Mucosa of rectum (tissue), 2 donors: ENCODE measurements at regions not wholly inside any gene's neighbourhood (a gene's known extent, or its start where the extent isn't known, plus 50 kb on each side); places are given as distances from the start of the nearest gene placed in this dataset.

Experiments
- H3K27ac ChIP-seq, 2 donors: one replicate each; pipeline ENCODE4 v1.7.0; 2013; ENCODE audit warnings: inconsistent platforms in 2 of 2, low read depth in 2 of 2, low read length in 2 of 2
- H3K27me3 ChIP-seq, 2 donors: one replicate each; pipeline ENCODE4 v1.7.0; 2013; ENCODE audit warnings: low read length in 2 of 2; ENCODE audit not compliant: control insufficient read depth in 2 of 2, insufficient read depth in 2 of 2
- H3K36me3 ChIP-seq, 2 donors: one replicate each; pipeline ENCODE4 v1.7.0; 2013; ENCODE audit warnings: low read length in 2 of 2; ENCODE audit not compliant: control insufficient read depth in 2 of 2, insufficient read depth in 2 of 2
- H3K4me1 ChIP-seq, 2 donors: one replicate each; pipeline ENCODE4 v1.7.0; 2013; ENCODE audit warnings: low read length in 2 of 2, mild to moderate bottlenecking in 1 of 2; ENCODE audit not compliant: control insufficient read depth in 2 of 2, insufficient read depth in 2 of 2
- H3K4me3 ChIP-seq, 2 donors: one replicate each; pipeline ENCODE4 v1.7.0; 2013; ENCODE audit warnings: low read length in 2 of 2
- H3K9ac ChIP-seq, 2 donors: one replicate each; pipeline ENCODE4 v1.7.0; 2013; ENCODE audit warnings: low read length in 2 of 2, low read depth in 1 of 2, mild to moderate bottlenecking in 1 of 2
- H3K9me3 ChIP-seq, 2 donors: one replicate each; pipeline ENCODE4 v1.7.0; 2013; ENCODE audit warnings: low read length in 2 of 2; ENCODE audit not compliant: control insufficient read depth in 2 of 2
- donor health status: healthy.
- donor health status: Normal muscosa, but diverticular disease.

DNA sequence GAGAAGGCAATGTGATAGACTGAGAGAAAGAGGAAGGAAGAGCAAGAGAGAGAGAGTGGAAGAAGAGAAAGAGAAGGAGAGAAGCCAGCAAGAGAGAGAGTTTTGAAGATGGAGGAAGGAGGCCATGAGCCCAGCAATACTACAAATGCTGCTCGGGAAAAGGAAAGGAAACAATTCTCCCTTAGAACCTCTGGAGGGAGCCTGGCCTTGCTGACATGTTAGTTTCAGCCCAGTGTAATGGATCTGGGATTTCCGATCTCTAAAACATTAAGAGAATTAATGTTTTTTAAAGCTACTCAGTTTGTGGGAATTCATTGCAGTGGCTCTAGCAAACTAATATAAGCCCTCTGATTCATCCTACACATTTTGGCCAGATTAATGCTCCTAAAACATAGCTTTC, 206.8 kb upstream of the MTPN start:
- H3K27ac ChIP-seq: no peak overlapping the region
- no peaks in the 10 kb centered on the region for H3K4me1 ChIP-seq
- peaks cover 0 to 1% of the 10 kb centered on the region in 2 donors for H3K9me3 ChIP-seq
- H3K9ac ChIP-seq: no peak overlapping the region
- no peak overlapping the region for H3K4me3 ChIP-seq
- no peaks in the 10 kb centered on the region for H3K27me3 ChIP-seq
- H3K36me3 ChIP-seq: no peaks in the 10 kb centered on the region

DNA sequence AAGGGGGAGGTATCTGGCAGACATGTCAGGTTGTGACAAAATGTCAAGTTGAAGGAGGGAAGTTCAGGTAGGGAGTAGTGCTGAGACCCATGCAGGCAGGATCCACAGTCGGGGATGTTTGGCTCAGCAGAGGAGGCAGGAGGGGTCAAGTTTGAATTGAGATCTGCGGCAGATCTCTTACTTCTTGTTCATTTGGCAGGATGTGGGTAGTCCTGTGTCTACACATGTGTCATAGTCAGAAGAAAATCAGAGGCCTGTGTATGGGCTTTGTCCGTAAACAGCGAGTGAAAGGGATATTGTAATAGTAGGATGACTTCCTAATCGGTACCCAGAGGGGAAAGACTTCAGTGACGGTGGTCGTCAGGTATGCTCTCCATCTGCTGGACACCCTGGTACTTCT, 203.8 kb upstream of the MTPN start:
- Histone ChIP-seq H3K36me3 (no peaks in the 10 kb centered on the region), H3K9ac (no peak overlapping the region), H3K4me1 (no peaks in the 10 kb centered on the region), H3K27me3 (no peaks in the 10 kb centered on the region), H3K27ac (no peak overlapping the region), H3K9me3 (no peaks in the 10 kb centered on the region), H3K4me3 (no peak overlapping the region)

DNA sequence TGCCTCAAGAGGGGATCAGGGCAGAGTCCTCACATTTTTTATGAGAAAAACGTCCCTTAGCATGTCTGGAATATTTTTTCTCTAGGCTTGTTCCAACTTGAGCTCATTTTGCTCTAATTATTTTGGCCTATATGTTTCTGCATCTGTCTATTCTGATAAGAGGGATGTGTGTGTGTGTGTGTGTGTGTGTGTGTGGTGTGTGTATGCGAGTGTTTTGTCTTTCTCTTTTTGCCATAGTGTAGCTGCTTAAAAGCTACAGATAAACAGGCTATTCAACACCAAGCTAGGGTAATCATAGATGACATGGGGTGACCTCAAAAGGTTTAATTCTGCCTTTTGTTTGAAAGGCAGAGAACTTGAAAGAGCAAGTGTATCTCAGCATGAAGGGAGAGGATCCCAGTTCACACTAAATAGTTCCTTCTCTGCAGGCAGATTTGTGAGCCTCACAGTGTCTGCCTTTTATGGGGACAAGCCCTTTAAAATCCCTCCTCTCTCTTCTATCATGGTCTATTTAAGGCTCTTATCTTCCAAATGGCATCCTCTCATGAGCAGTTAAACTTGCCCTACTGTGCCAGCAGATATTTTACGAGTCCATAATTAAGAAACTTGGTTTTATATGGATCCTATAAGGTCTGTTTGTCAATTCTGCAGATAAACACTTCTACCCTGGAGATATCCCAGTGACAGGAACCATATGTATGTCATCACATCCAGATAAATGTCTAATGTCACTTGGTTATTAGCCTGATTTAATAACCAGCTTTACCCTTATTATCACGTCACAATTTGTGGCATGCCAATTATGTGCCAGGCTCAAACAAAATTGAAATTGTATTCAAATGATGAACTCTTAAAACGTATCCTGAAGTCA, 202.9 kb upstream of the MTPN start:
- Histone ChIP-seq H3K27me3 (no peaks in the 10 kb centered on the region), H3K36me3 (no peaks in the 10 kb centered on the region), H3K27ac (no peak overlapping the region), H3K9ac (no peak overlapping the region), H3K9me3 (no peaks in the 10 kb centered on the region), H3K4me1 (no peaks in the 10 kb centered on the region), H3K4me3 (no peak overlapping the region)

DNA sequence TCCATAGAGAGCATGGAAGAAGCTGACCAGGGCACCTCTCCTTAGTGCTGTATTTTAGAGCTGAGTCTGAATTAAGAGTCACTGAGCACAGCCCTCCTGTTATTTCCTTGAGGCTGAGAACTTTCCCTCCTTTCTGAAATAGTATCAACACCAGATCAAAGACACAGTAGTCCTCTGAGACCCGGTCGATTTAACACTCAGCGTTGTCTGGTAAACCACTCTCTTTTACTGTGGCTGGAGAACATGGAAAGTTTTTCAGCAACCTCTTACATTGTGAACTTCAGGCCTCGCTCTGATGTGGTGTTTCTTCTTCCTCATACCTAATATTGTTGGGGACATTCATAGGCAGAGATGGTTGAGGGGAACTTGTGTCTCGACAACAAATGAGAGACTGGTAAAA, 202.0 kb upstream of the MTPN start:
- no peaks in the 10 kb centered on the region for H3K9me3 ChIP-seq
- no peak overlapping the region for H3K27ac ChIP-seq
- H3K4me3 ChIP-seq: no peak overlapping the region
- H3K27me3 ChIP-seq: no peaks in the 10 kb centered on the region
- no peaks in the 10 kb centered on the region for H3K36me3 ChIP-seq
- no peak overlapping the region for H3K9ac ChIP-seq
- no peaks in the 10 kb centered on the region for H3K4me1 ChIP-seq

DNA sequence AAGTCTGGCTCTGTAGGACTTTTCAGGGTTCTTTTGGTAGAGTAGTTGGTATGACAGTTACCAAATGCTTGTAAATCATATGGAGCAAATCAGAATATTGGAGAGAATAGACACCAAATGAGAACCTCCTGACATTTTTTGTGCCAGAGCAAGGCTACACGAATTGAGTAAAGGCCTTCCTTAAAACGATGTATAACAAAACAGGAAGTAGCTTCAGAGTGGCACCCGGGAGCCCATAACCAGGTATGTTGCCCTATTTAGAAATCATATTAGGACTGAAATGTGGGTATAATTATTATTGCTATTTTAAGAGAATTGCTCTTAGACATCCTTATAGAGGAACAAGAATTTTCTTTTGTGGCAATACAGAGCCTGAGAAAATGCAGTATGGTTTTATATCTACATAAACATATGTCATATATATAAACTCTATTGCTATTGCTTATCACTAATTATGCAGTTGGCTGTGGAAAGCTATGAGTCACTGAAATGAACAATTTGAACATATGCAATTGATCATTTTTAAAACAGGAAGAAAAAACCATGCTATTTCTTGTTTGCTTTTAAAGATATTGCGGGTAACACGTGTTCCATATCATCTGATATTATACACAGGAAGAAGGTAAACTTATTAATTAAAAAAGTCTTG, 197.4 kb upstream of the MTPN start:
- Histone ChIP-seq H3K4me1 (no peaks in the 10 kb centered on the region), H3K36me3 (no peaks in the 10 kb centered on the region), H3K9ac (no peak overlapping the region), H3K27ac (no peak overlapping the region), H3K9me3 (no peaks in the 10 kb centered on the region), H3K27me3 (no peaks in the 10 kb centered on the region), H3K4me3 (no peak overlapping the region)

DNA sequence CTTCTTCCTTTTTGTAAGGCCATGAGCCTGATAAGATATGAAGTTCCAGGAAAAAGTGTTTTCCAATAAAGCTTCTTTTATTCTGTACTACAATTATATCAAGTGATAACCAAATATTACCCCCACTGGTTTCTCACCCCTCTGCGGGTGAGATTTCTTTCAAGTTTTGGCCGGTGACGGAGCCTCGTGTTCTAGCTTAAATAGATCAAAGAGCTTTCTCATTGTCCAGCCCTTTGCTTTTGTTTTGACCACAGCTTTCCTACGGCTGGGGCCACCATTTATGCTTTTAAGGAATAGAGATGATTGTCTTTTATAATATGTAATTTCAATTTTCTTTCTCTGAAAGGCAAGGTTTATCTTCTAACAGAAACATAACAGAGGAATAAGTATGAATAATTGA, 196.7 kb upstream of the MTPN start:
- Histone ChIP-seq H3K4me3 (no peak overlapping the region), H3K27me3 (no peaks in the 10 kb centered on the region), H3K27ac (no peak overlapping the region)

DNA sequence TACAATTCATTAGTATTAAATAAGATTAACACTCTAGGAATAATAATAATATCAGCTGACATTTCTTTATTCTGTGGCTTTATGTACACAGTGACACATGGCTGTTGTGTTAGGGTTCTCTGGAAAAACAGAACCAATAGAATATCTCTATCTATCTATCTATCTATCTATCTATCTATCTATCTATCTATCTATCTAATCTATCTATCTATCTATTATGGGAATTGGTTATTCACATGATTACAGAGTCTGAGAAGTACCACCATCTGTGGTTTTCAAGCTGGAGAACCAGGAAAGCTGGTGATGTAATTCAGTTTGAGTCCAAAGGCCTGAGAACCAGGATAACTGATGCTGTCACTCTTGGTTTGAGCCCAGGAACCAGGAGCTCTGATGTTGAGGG, 194.1 kb upstream of the MTPN start:
- H3K4me3 ChIP-seq: no peak overlapping the region
- no peaks in the 10 kb centered on the region for H3K27me3 ChIP-seq
- no peaks in the 10 kb centered on the region for H3K36me3 ChIP-seq
- no peaks in the 10 kb centered on the region for H3K4me1 ChIP-seq
- no peaks in the 10 kb centered on the region for H3K9me3 ChIP-seq
- H3K9ac ChIP-seq: no peak overlapping the region
- no peak overlapping the region for H3K27ac ChIP-seq

More for the DNA sequence above, 196.7 kb upstream of the MTPN start:
- H3K9ac ChIP-seq: no peak overlapping the region
- H3K4me1 ChIP-seq: no peaks in the 10 kb centered on the region
- no peaks in the 10 kb centered on the region for H3K36me3 ChIP-seq
- H3K9me3 ChIP-seq: no peaks in the 10 kb centered on the region

DNA sequence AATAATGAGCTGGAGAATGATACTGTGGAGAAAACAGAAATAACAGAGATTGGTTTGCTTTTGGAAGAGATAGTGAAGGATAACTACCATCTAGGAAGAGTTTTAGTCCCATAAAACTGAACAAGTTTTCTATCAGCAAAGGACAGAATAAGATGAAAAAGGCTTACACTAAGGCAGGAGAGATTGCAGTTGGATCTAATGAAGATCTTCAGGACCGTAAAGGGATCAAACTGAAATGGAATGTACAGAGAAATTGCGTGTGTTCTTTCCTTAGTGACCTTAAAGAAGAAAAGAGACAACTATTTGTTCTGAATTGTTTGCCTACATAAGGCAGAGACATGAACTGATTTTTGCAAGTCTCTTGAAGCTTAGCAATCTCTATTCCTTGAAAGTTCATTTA, 191.7 kb upstream of the MTPN start:
- Histone ChIP-seq H3K4me1 (no peaks in the 10 kb centered on the region), H3K27me3 (no peaks in the 10 kb centered on the region), H3K27ac (no peak overlapping the region)

DNA sequence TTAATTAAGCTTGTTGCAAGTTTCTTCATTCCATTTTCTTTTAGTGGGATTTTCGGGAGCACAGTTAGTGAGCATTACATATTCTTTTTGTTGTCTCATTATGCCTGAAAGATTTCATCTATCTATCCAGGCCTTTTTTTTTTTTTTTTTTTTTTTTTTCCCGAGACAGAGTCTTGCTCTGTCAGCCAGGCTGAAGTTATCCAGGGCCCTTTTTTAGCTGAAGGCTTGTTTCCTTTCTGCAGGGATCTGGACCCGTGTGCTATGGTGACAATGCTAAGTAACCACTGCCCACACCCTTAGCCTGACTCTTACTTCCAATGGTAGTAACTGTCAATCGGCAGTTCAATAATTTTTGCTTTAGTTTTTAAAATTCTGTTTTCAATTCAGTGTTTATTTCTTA, 190.8 kb upstream of the MTPN start:
- H3K27ac ChIP-seq: no peak overlapping the region
- H3K9me3 ChIP-seq: no peaks in the 10 kb centered on the region
- no peak overlapping the region for H3K4me3 ChIP-seq
- H3K4me1 ChIP-seq: no peaks in the 10 kb centered on the region
- no peak overlapping the region for H3K9ac ChIP-seq
- no peaks in the 10 kb centered on the region for H3K36me3 ChIP-seq
- H3K27me3 ChIP-seq: no peaks in the 10 kb centered on the region

More for the DNA sequence above, 191.7 kb upstream of the MTPN start:
- no peaks in the 10 kb centered on the region for H3K36me3 ChIP-seq
- no peak overlapping the region for H3K9ac ChIP-seq
- no peaks in the 10 kb centered on the region for H3K9me3 ChIP-seq
- no peak overlapping the region for H3K4me3 ChIP-seq

DNA sequence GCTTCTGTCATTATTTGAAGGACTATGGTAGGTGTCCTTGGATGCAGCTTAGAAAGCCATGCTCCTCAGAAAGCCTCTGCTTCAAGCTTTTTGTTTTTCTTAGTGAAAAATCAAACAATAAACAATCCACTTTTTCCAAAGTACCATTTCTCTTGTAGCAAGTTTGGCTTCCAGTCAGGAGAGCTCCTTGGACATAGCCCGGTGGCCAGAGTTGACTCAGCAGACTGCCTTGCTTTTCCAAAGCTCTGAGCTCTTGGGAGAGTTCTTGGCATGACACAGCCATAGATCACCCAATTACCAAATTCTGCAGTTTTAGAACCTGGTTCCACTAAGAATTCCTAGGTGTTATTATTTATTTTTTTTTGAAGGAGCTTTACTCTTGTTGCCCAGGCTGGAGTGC, 189.4 kb upstream of the MTPN start:
- Histone ChIP-seq H3K27ac (no peak overlapping the region), H3K27me3 (no peaks in the 10 kb centered on the region), H3K4me1 (no peaks in the 10 kb centered on the region), H3K9me3 (peaks cover 0 to 3% of the 10 kb centered on the region in 2 donors), H3K36me3 (no peaks in the 10 kb centered on the region), H3K9ac (no peak overlapping the region), H3K4me3 (no peak overlapping the region)
